Nephron (organoid): ENCODE measurements at regions not wholly inside any gene's neighbourhood (a gene's known extent, or its start where the extent isn't known, plus 50 kb on each side); places are given as distances from the start of the nearest gene placed in this dataset.

ENCODE experiments used
- H3K27ac Mint-ChIP-seq, 3 experiments: 2 replicates each; pipeline ENCODE4 v1.8.0; 2020; ENCODE audit warnings: mixed read lengths in 3 of 3, mild to moderate bottlenecking in 2 of 3, moderate library complexity in 1 of 3
- H3K27me3 Mint-ChIP-seq: 2 replicates; pipeline ENCODE4 v1.8.0; 2021; ENCODE audit warnings: low read depth, mild to moderate bottlenecking, moderate library complexity, mixed read lengths
- H3K36me3 Mint-ChIP-seq: 2 replicates; pipeline ENCODE4 v1.8.0; 2020; ENCODE audit warnings: low read depth, mixed read lengths
- H3K4me1 Mint-ChIP-seq: 2 replicates; pipeline ENCODE4 v1.8.0; 2020; ENCODE audit warnings: mixed read lengths
- H3K4me3 Mint-ChIP-seq, 3 experiments: 2 replicates each; pipeline ENCODE4 v1.8.0; 2020; ENCODE audit warnings: mild to moderate bottlenecking in 3 of 3, mixed read lengths in 3 of 3, moderate library complexity in 2 of 3
- H3K9me3 Mint-ChIP-seq: 2 replicates; pipeline ENCODE4 v1.8.0; 2020; ENCODE audit warnings: mixed read lengths
- TF ChIP-seq, protein P1 (sequence below), 3 experiments: fragments of 200-600 bp; sonication (generic); IDR thresholded peaks; one replicate each; pipeline ENCODE4 v1.5.0; 2021; ENCODE audit warnings: antibody characterized with exemption in 3 of 3; ENCODE audit not compliant: unreplicated experiment in 3 of 3

DNA sequence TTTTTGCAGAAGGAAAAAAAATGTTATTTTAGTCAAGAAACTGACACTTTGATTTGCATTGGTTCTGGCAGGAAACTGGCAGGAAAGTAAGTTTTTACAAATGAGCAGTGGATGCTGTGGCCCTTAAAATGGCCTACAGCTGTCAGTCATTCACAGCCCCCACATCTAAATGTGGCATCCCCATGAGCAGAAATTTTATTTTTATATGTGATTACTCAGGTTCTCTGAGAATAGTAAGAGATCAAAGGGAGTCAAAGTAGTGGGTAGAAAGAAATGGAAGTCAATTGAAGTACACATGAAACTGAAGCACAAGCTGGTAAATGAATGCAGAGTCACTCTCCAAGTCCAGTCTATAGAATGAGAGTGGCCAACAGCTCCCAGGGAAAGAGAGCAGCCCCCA is 80.3 kb downstream of the ENC1 start:
- Mint-ChIP-seq H3K27me3 (no peaks in the 10 kb centered on the region), H3K4me3 (no peak overlapping the region), H3K4me1 (peaks cover 29% of the 10 kb centered on the region), H3K9me3 (no peaks in the 10 kb centered on the region), H3K36me3 (no peaks in the 10 kb centered on the region), H3K27ac (no peak overlapping the region)
- TF ChIP-seq, protein P1, sequence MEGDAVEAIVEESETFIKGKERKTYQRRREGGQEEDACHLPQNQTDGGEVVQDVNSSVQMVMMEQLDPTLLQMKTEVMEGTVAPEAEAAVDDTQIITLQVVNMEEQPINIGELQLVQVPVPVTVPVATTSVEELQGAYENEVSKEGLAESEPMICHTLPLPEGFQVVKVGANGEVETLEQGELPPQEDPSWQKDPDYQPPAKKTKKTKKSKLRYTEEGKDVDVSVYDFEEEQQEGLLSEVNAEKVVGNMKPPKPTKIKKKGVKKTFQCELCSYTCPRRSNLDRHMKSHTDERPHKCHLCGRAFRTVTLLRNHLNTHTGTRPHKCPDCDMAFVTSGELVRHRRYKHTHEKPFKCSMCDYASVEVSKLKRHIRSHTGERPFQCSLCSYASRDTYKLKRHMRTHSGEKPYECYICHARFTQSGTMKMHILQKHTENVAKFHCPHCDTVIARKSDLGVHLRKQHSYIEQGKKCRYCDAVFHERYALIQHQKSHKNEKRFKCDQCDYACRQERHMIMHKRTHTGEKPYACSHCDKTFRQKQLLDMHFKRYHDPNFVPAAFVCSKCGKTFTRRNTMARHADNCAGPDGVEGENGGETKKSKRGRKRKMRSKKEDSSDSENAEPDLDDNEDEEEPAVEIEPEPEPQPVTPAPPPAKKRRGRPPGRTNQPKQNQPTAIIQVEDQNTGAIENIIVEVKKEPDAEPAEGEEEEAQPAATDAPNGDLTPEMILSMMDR (IDR thresholded peaks at IDR 0.05; ENCODE audit: unreplicated experiment in 3 of 3): no peak

DNA sequence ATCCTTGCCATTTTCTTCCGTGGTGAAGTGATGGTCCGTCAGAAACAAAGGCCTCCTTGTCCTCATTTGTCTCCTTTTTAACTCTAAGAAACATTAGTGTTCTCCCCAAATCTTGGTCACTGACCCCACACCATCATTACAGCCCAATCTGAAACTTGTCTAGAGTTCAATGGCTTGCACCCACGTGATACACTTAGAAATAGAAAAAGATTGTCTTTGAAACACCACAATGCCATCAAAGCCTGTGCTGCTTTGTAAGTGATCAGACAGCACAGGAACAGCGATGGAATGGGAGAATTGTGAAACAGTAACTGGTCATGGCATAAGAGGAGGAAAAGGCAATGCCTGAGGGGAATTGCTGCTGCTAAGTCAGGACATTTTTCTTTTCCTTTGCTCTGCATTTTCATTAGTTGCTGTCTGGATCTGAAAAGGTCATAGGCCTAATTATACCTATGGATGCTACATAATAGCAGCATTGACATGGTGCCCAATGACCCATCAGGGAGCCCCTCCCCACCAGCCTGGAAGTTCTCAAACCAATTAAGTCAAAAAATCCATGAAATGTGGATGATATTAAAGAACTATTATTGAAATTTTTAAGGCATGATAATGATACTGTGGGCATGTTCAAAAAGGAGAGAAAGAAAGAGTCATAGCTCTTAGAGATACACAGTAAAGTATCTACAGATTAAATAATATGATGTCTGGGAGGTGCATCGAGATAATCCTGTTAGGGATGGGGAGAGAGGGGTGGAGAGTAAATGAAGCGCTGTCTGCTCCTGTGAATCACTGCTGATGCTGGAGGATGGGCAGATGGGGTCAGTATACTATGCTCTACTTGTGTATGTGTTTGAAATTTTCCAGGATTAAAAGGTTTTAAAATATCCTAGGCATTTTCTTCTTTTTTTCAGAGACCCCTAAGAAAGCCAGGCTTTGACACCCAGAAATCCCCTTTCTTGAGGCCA is 83.6 kb downstream of the ENC1 start:
- TF ChIP-seq, protein P1 (IDR thresholded peaks at IDR 0.05; ENCODE audit: unreplicated experiment in 3 of 3): no peak
- Mint-ChIP-seq H3K27me3 (peaks cover 3% of the 10 kb centered on the region), H3K4me3 (no peak overlapping the region), H3K9me3 (no peaks in the 10 kb centered on the region), H3K36me3 (peaks cover 3% of the 10 kb centered on the region), H3K27ac (no peak overlapping the region), H3K4me1 (peaks cover 26% of the 10 kb centered on the region)

DNA sequence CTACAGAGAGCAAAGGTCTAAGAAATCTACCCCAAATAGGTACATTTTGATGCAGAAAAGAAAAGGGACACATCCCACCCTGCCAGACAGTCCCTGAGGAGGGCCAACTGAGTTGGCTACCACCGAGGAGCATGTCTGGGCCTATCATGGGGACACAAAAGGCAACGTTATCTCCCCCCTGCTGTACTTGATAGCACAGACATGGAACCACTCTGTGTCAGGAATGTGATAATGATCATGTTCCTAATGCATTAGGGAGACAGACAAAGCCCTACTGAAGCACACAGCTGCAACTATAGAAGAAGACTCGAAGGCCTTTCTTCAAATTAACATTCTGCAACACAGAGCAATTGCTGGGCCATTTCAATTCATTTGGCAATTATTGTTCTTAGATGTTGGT is 84.5 kb downstream of the ENC1 start:
- H3K36me3 Mint-ChIP-seq: peaks cover 3% of the 10 kb centered on the region
- TF ChIP-seq, protein P1 (IDR thresholded peaks at IDR 0.05; ENCODE audit: unreplicated experiment in 3 of 3): no peak
- no peak overlapping the region for H3K27ac Mint-ChIP-seq
- H3K27me3 Mint-ChIP-seq: peaks cover 3% of the 10 kb centered on the region
- H3K9me3 Mint-ChIP-seq: no peaks in the 10 kb centered on the region
- peaks cover 26% of the 10 kb centered on the region for H3K4me1 Mint-ChIP-seq
- no peak overlapping the region for H3K4me3 Mint-ChIP-seq

DNA sequence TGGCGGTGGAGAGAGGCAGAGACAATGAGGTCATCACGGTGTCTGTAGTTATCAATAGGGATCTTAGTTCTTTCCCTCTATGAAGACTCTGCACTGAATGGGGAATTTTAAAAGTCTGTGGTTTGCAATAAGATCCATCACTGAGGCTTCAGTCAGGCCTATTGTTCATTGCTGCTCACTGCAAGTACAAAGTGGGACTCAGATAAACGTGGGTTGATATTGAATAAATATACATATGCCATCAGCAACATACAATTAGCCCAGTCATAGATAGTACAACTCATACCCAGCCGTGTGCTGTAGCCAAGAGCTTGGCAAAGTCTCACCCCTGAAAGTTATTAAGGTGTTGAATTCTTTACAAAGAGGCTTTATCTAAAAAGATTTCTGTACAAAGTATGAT is 88.4 kb downstream of the ENC1 start:
- Mint-ChIP-seq H3K4me1 (no peaks in the 10 kb centered on the region), H3K27me3 (peaks cover 3% of the 10 kb centered on the region), H3K27ac (no peak overlapping the region), H3K36me3 (peaks cover 3% of the 10 kb centered on the region), H3K4me3 (no peak overlapping the region), H3K9me3 (no peaks in the 10 kb centered on the region)
- TF ChIP-seq, protein P1 (IDR thresholded peaks at IDR 0.05; ENCODE audit: unreplicated experiment in 3 of 3): no peak

DNA sequence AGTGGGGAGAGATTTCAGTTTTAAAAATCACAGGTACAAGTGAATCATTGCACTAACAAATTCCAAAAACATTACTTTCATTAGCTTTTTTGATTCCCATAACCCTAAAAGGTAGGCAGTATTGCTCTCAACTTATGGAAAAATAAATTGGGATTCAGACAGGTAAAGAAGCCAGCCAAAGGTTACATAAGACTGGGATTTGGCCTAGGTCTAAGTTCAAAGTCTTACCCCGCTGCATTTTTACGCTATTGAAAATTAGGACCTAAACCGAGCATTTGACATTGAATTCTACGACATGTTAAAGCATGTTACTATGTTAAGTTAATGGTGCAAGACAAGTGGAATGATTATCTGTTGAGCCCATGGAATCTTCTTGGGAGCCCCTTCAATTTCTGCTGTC is 89.6 kb downstream of the ENC1 start:
- Mint-ChIP-seq H3K4me3 (no peak overlapping the region), H3K27me3 (peaks cover 3% of the 10 kb centered on the region), H3K9me3 (no peaks in the 10 kb centered on the region), H3K36me3 (peaks cover 3% of the 10 kb centered on the region), H3K27ac (no peak overlapping the region), H3K4me1 (no peaks in the 10 kb centered on the region)
- TF ChIP-seq, protein P1 (IDR thresholded peaks at IDR 0.05; ENCODE audit: unreplicated experiment in 3 of 3): no peak

DNA sequence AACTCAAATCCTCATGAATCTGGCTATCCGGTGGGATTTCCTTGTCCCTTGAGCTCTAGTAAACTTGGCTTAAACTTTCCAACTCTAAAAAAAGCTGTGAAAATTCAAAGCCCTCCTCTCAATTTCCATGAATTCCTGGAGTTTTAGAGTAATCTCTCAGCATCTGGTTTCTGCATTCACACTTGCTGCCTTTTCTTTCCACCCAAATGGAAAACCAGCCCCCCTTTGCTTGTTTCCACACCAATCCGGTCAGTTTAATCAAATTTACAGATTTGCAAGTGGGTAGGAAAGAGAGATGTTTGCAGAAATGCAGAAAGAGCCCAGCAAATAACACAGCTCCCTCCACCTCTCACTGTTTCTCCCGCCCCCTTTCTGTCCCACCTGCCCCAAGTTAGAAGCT is 91.1 kb downstream of the ENC1 start:
- H3K36me3 Mint-ChIP-seq: peaks cover 3% of the 10 kb centered on the region
- TF ChIP-seq, protein P1 (IDR thresholded peaks at IDR 0.05; ENCODE audit: unreplicated experiment in 3 of 3): no peak

More for the DNA sequence above, 91.1 kb downstream of the ENC1 start:
- H3K9me3 Mint-ChIP-seq: no peaks in the 10 kb centered on the region
- no peaks in the 10 kb centered on the region for H3K4me1 Mint-ChIP-seq
- no peak overlapping the region for H3K4me3 Mint-ChIP-seq
- H3K27ac Mint-ChIP-seq: no peak overlapping the region
- no peaks in the 10 kb centered on the region for H3K27me3 Mint-ChIP-seq
